Thyroid gland (tissue), 4 donors: ENCODE measurements at regions not wholly inside any gene's neighbourhood (a gene's known extent, or its start where the extent isn't known, plus 50 kb on each side); places are given as distances from the start of the nearest gene placed in this dataset.

Experiments
- DNase-seq, 2 donors: peaks; one replicate each; pipeline ENCODE4 v3.0.0-alpha.2; 2019
- H3K27ac ChIP-seq, 3 donors: fragments of 200-600 bp; sonication (generic); 1 replicate in 2 of 3; 2 replicates in 1 of 3; pipeline ENCODE4 v1.5.1; 2016 to 2019; ENCODE audit warnings: mild to moderate bottlenecking in 1 of 3, moderate library complexity in 1 of 3
- H3K27me3 ChIP-seq: fragments of 200-600 bp; sonication (generic); one replicate; pipeline ENCODE4 v1.5.1; 2019
- H3K36me3 ChIP-seq, 2 donors: fragments of 200-600 bp; sonication (generic); one replicate each; pipeline ENCODE4 v1.5.1; 2016 to 2019
- H3K4me1 ChIP-seq, 2 donors: fragments of 200-600 bp; sonication (generic); one replicate each; pipeline ENCODE4 v1.5.1; 2017 to 2019
- H3K4me3 ChIP-seq, 3 donors: fragments of 200-600 bp; sonication (generic); replicated peaks in 1 of 3; 1 replicate in 2 of 3; 2 replicates in 1 of 3; pipeline ENCODE4 v1.5.1; 2016; ENCODE audit warnings: mild to moderate bottlenecking in 1 of 3
- H3K9me3 ChIP-seq: fragments of 200-600 bp; sonication (generic); one replicate; pipeline ENCODE4 v1.5.1; 2017
- CTCF ChIP-seq, 6 experiments: fragments of 200-600 bp in 3 of 6; fragments of 450-650 bp in 3 of 6; sonication (generic) in 3 of 6; IDR thresholded peaks; one replicate each; pipeline ENCODE4 v1.5.1; 2016 to 2019; ENCODE audit warnings: antibody characterized with exemption in 6 of 6, mild to moderate bottlenecking in 2 of 6, inconsistent platforms in 1 of 6, moderate library complexity in 1 of 6
- POLR2A ChIP-seq, 2 donors: fragments of 450-650 bp; IDR thresholded peaks; one replicate each; pipeline ENCODE4 v1.6.1; 2017; ENCODE audit warnings: antibody characterized with exemption in 2 of 2, mild to moderate bottlenecking in 2 of 2, moderate library complexity in 1 of 2
- WGBS, 2 donors: methylation state at CpG; one replicate each; pipeline ENCODE4 v1.1.5; 2017; 5-methylcytosine and 5-hydroxymethylcytosine counted together
- intact Hi-C: fragments of 100-400 bp; cut with DNase I; formaldehyde crosslinking; loops from one replicate; pipeline ENCODE4 v1.15.1; 2023

GRCh38 chr5:179413086-179413690 is 67.9 kb upstream of the ADAMTS2 start:
- intact Hi-C loops, result no loop called here
- Histone ChIP-seq H3K4me3 (no peak overlapping the region), H3K4me1 (no peaks in the 10 kb centered on the region), H3K27me3 (no peaks in the 10 kb centered on the region), H3K9me3 (no peaks in the 10 kb centered on the region), H3K27ac (no peak overlapping the region), H3K36me3 (no peaks in the 10 kb centered on the region)
- no peak for DNase-seq
- WGBS, 2 donors, result 91 to 94% methylated on average over 11 of the region's 11 CpGs
- no peak for TF ChIP-seq POLR2A (IDR thresholded peaks at IDR 0.05)
- TF ChIP-seq CTCF (IDR thresholded peaks at IDR 0.05), result no peak

- TF ChIP-seq POLR2A (IDR thresholded peaks at IDR 0.05), result no peak
- WGBS, 2 donors, result 89 to 90% methylated on average over 12 of the region's 14 CpGs
- intact Hi-C loops, result no loop called here
- DNase-seq, result no peak
- Histone ChIP-seq H3K27me3 (no peaks in the 10 kb centered on the region), H3K4me1 (no peaks in the 10 kb centered on the region), H3K27ac (no peak overlapping the region), H3K36me3 (no peaks in the 10 kb centered on the region), H3K4me3 (no peak overlapping the region), H3K9me3 (no peaks in the 10 kb centered on the region)
These were observed 66.0 kb upstream of the ADAMTS2 start for GRCh38 chr5:179411161-179411841.

GRCh38 chr5:179410291-179411160 is 65.3 kb upstream of the ADAMTS2 start:
- no peak for DNase-seq
- intact Hi-C loops, result no loop called here
- H3K36me3 ChIP-seq, result no peaks in the 10 kb centered on the region
- H3K27me3 ChIP-seq, result no peaks in the 10 kb centered on the region
- H3K4me1 ChIP-seq, result no peaks in the 10 kb centered on the region
- 84 to 86% methylated on average over 21 to 22 of the region's 27 CpGs for WGBS, 2 donors
- H3K27ac ChIP-seq, result no peak overlapping the region
- no peak overlapping the region for H3K4me3 ChIP-seq
- no peak for TF ChIP-seq POLR2A (IDR thresholded peaks at IDR 0.05)
- no peak for TF ChIP-seq CTCF (IDR thresholded peaks at IDR 0.05)
- no peaks in the 10 kb centered on the region for H3K9me3 ChIP-seq

GRCh38 chr5:179409806-179410205 is 64.5 kb upstream of the ADAMTS2 start:
- TF ChIP-seq POLR2A (IDR thresholded peaks at IDR 0.05) (no peak), CTCF (IDR thresholded peaks at IDR 0.05) (no peak)
- 91 to 93% methylated on average over 7 of the region's 7 CpGs for WGBS, 2 donors
- Histone ChIP-seq H3K27me3 (no peaks in the 10 kb centered on the region), H3K4me3 (no peak overlapping the region), H3K36me3 (no peaks in the 10 kb centered on the region), H3K4me1 (no peaks in the 10 kb centered on the region), H3K9me3 (no peaks in the 10 kb centered on the region), H3K27ac (no peak overlapping the region)
- intact Hi-C loops, result no loop called here
- DNase-seq, result no peak

- WGBS, 2 donors, result 79 to 86% methylated on average over 19 of the region's 19 CpGs
- Histone ChIP-seq H3K9me3 (no peaks in the 10 kb centered on the region), H3K27ac (no peak overlapping the region), H3K4me3 (no peak overlapping the region), H3K27me3 (no peaks in the 10 kb centered on the region), H3K36me3 (no peaks in the 10 kb centered on the region), H3K4me1 (no peaks in the 10 kb centered on the region)
- intact Hi-C loops, result no loop called here
- TF ChIP-seq CTCF (IDR thresholded peaks at IDR 0.05), result no peak
- no peak for TF ChIP-seq POLR2A (IDR thresholded peaks at IDR 0.05)
- DNase-seq, result no peak
These were observed 63.4 kb upstream of the ADAMTS2 start for GRCh38 chr5:179408611-179409010.
